Gastrocnemius medialis (tissue), 4 donors: ENCODE measurements at regions not wholly inside any gene's neighbourhood (a gene's known extent, or its start where the extent isn't known, plus 50 kb on each side); places are given as distances from the start of the nearest gene placed in this dataset.

ENCODE experiments used
- POLR2A ChIP-seq, 2 donors: fragments of 450-650 bp; IDR thresholded peaks; one replicate each; pipeline ENCODE4 v1.6.1; 2017; ENCODE audit warnings: antibody characterized with exemption in 2 of 2, mild to moderate bottlenecking in 2 of 2, moderate library complexity in 2 of 2
- TF ChIP-seq, protein P1 (sequence below), 5 experiments: fragments of 450-650 bp in 3 of 5; fragments of 200-600 bp in 2 of 5; sonication (generic) in 2 of 5; IDR thresholded peaks in 4 of 5; conservative IDR thresholded peaks in 1 of 5; 1 replicate in 4 of 5; 2 replicates in 1 of 5; pipeline ENCODE4 v1.5.1; 2016 to 2019; ENCODE audit warnings: antibody characterized with exemption in 5 of 5, mild to moderate bottlenecking in 3 of 5, moderate library complexity in 3 of 5

DNA sequence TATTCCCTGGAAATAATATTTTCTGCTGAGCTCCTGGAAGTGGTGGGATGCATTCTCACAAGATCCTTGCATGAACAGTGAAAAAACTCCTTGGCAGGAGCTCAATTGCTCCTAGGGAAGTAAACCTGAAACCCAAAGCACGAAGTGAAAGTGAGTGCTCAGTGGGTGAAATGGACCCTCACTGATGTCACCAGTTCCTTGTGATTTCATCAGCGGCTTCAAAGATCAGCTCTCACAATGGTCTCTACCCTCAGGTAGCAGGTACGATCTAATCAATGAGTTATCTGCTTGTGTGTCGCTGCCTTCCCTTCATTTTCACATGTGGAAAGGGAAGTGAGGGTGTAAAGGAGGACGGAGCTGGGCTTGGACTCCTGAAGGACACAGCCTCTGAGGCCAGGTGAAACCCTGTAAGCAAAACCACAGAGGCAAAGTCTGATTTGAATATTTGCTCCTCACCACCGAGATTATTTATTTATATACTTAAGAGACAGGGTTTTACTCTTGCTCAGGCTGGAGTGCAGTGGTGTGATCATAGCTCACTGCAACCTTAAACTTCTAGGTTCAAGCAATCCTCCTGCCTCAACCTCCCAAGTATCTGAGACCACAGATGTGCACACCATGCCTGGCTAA, 255.4 kb upstream of the LYZL1 start:
- TF ChIP-seq, protein P1, sequence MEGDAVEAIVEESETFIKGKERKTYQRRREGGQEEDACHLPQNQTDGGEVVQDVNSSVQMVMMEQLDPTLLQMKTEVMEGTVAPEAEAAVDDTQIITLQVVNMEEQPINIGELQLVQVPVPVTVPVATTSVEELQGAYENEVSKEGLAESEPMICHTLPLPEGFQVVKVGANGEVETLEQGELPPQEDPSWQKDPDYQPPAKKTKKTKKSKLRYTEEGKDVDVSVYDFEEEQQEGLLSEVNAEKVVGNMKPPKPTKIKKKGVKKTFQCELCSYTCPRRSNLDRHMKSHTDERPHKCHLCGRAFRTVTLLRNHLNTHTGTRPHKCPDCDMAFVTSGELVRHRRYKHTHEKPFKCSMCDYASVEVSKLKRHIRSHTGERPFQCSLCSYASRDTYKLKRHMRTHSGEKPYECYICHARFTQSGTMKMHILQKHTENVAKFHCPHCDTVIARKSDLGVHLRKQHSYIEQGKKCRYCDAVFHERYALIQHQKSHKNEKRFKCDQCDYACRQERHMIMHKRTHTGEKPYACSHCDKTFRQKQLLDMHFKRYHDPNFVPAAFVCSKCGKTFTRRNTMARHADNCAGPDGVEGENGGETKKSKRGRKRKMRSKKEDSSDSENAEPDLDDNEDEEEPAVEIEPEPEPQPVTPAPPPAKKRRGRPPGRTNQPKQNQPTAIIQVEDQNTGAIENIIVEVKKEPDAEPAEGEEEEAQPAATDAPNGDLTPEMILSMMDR (IDR thresholded peaks at IDR 0.05 in 4 of 5, conservative IDR thresholded peaks at IDR 0.05 in 1 of 5): no peak
- TF ChIP-seq POLR2A (IDR thresholded peaks at IDR 0.05): no peak
